ENCODE measurements at regions not wholly inside any gene's neighbourhood (a gene's known extent, or its start where the extent isn't known, plus 50 kb on each side); places are given as distances from the start of the nearest gene placed in this dataset.

DNA sequence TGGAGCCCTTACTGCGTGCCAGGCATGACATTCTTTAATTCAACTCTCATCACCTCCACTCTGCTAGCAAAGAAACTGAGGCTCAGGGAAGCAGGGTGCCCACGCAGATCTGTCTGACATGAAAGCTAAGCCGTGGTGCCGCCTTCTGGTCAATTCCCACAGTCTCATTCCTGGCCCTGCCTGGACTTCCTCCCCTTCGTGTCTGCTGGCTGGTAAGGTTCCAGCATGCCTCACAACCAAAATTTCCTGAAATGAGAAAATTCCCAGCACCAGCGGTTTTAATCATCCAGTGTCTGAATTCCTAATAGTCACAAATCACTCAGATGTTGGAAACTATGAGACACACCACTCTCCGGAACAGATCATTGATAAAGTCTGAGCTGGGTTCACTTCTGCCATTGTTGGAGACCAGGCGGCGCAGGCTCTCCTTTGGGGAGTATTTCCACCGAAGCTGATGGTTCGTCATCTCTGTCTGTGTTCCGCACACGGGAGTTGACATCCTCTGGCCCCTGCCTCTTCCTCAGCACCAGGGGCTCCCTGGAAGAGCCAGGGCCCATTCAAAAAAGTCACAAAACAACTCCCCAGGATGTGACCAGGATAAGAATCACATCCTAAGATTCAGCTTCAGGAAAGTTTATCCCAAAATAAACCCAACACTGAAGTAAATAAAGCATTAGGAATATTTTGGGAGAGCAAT lies 167.7 kb downstream of the PLPP3 start:
- DNase-seq (ENCODE audit: low read depth in 1 of 2, low spot score in 2 of 2), result no peak
- no peak overlapping the region for H3K27ac ChIP-seq
- H3K27me3 ChIP-seq (replicated peaks), result no peaks in the 10 kb centered on the region
- no peak overlapping the region for H3K4me3 ChIP-seq
- H3K9me3 ChIP-seq (replicated peaks), result no peaks in the 10 kb centered on the region
- H3K36me3 ChIP-seq, result no peaks in the 10 kb centered on the region
- H3K4me1 ChIP-seq (replicated peaks), result peaks cover 21% of the 10 kb centered on the region

DNA sequence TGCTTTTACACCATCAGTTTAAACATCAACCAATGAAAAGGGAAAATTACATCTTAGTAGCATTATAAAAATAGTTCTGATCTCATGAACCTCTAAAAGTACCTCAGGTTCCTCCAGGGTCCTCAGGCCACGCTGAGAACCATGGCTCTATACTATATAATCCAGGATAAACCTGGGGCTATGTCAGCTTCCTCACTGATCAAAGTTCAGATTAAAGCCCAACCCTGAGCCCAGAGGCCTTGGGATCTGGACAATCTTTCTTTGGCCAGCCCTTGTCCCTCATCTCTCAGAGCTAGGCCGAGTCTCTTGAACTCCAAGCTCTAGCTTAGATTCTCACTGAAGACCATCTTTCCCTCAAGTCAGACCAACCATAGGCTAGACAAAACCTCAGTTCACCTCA lies 168.3 kb downstream of the PLPP3 start:
- H3K4me3 ChIP-seq, result no peak overlapping the region
- H3K4me1 ChIP-seq (replicated peaks), result peaks cover 26% of the 10 kb centered on the region
- DNase-seq (ENCODE audit: low read depth in 1 of 2, low spot score in 2 of 2), result no peak
- H3K27me3 ChIP-seq (replicated peaks), result no peaks in the 10 kb centered on the region
- H3K9me3 ChIP-seq (replicated peaks), result no peaks in the 10 kb centered on the region
- no peaks in the 10 kb centered on the region for H3K36me3 ChIP-seq
- H3K27ac ChIP-seq, result no peak overlapping the region

DNA sequence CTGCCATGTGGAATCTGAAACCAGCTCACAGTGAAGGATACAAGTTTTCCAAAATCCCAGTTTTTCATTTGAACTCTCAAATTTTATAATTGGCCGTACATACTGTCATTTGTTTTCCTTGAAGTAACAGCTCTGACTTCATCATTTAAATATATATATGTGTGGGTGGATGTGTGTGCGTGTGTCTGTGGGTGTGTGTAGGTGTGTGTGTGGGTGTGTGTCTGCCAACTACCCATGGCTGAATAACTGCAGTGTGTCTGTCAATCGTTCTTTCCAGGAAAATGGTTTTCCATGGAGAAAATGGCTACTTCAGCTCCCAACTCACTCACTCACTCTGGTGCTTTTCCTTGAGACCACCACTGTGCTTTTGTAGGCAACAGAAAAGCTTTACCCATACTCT lies 169.0 kb downstream of the PLPP3 start:
- no peak overlapping the region for H3K27ac ChIP-seq
- no peak overlapping the region for H3K4me3 ChIP-seq
- H3K9me3 ChIP-seq (replicated peaks), result no peaks in the 10 kb centered on the region
- no peaks in the 10 kb centered on the region for H3K36me3 ChIP-seq
- no peak for DNase-seq (ENCODE audit: low read depth in 1 of 2, low spot score in 2 of 2)
- H3K27me3 ChIP-seq (replicated peaks), result no peaks in the 10 kb centered on the region
- H3K4me1 ChIP-seq (replicated peaks), result peaks cover 31% of the 10 kb centered on the region

DNA sequence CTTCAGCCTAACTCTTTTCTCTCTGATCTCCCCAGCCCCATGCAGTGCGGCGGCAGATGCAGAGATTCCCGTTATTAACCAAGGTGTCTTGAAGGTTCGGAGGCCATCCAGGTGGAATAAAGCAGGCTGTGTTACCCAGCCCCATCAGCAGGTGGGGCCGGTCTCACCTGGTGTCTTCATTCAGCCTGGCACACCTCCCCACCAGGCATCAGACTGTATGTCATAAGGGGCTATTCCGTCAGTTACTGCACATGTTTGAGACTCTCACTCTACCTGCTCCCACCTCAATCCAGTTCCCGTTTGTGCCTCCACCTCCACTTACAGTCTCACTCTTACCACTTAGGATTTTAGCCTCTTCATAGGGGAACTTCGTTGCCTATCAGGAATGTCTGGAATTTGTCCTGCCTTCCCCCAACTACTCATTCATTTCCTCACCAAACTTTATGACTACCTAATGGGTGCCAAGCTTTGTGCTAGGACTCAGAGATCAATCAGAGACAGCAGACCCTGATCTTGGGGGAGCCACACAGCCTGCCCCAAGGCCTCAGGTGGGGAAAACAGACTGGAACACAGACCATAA lies 170.2 kb downstream of the PLPP3 start:
- DNase-seq (ENCODE audit: low read depth in 1 of 2, low spot score in 2 of 2), result no peak
- Histone ChIP-seq H3K9me3 (replicated peaks) (no peaks in the 10 kb centered on the region), H3K36me3 (no peaks in the 10 kb centered on the region), H3K27me3 (replicated peaks) (no peaks in the 10 kb centered on the region), H3K27ac (no peak overlapping the region), H3K4me1 (replicated peaks) (peaks cover 37% of the 10 kb centered on the region), H3K4me3 (no peak overlapping the region)

DNA sequence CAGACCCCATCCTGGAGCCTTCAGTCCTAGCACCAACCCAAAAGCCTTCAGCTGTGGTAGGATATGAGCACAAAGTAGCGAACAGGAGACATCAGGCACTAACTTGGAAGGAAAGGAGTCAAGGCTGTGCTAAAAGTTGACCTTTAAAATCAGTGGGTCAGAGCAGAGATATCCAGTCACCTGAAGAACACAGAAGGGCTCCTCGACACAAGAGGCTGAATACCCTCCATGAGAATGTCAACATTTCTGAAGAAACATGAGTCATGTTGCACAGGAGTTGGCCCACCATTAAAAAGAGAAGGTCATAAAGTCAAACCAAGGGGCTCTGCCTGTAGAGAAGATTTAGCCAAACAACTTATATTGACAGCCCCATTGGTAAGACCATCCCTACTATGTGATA lies 172.5 kb downstream of the PLPP3 start:
- no peaks in the 10 kb centered on the region for H3K27me3 ChIP-seq (replicated peaks)
- peak in 1 of 2 experiments; percentile 21 for DNase-seq (ENCODE audit: low read depth in 1 of 2, low spot score in 2 of 2)
- peaks cover 51% of the 10 kb centered on the region for H3K4me1 ChIP-seq (replicated peaks)
- H3K27ac ChIP-seq, result peak overlapping the region; percentile 8; the same call in 1 of the 2 replicates
- no peak overlapping the region for H3K4me3 ChIP-seq
- H3K36me3 ChIP-seq, result no peaks in the 10 kb centered on the region
- H3K9me3 ChIP-seq (replicated peaks), result no peaks in the 10 kb centered on the region

DNA sequence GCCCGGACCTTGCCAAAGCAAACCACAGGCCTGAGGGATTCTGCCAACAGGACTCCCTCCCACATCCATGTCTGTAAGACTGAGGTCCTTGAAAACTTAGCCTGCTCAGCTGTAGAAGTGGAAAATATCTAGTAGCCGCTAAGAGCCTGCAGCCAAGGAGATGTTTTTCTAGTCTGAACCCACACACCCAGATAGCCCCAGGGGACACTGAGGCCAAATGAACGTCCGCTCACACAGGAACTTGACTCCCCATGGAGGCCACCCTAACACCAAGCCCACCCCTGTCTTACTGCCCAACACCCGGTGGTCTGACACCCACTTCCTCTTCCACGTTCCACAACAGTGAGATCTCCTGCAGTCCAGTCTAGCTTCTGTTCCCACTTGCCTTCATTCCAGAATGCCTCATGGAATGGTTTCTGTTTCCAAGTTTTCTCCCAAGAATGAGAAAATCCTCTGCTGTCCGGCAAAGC lies 174.8 kb downstream of the PLPP3 start:
- Histone ChIP-seq H3K4me3 (no peak overlapping the region), H3K36me3 (no peaks in the 10 kb centered on the region), H3K4me1 (replicated peaks) (peaks cover 66% of the 10 kb centered on the region), H3K9me3 (replicated peaks) (peaks cover 4% of the 10 kb centered on the region; the same call in 1 of the 2 replicates), H3K27ac (peak overlapping the region; percentile 89), H3K27me3 (replicated peaks) (no peaks in the 10 kb centered on the region)
- DNase-seq (ENCODE audit: low read depth in 1 of 2, low spot score in 2 of 2), result peak; percentile 80 to 89

DNA sequence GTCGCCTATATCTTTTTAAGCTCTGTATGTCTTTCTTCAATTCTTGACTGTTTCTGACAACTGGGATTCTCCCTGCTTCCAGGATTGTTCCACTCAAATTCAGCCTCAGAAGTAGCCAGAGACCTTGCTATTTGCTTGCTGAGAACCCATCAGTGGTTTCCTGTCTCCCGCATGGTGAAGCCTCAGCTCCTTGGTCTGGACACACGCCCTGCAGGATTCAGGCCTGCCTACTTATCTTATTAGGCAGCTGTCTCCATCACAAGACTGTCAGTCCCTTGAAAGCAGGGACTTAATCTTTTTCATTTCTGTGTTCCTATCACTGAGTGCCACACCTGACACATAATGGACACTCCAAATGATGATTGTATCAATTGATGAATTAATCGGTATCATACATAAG lies 175.3 kb downstream of the PLPP3 start:
- Histone ChIP-seq H3K4me3 (no peak overlapping the region), H3K9me3 (replicated peaks) (peaks cover 4% of the 10 kb centered on the region; the same call in 1 of the 2 replicates), H3K4me1 (replicated peaks) (peaks cover 66% of the 10 kb centered on the region), H3K36me3 (no peaks in the 10 kb centered on the region), H3K27me3 (replicated peaks) (no peaks in the 10 kb centered on the region), H3K27ac (peak overlapping the region; percentile 89)
- DNase-seq (ENCODE audit: low read depth in 1 of 2, low spot score in 2 of 2), result no peak

DNA sequence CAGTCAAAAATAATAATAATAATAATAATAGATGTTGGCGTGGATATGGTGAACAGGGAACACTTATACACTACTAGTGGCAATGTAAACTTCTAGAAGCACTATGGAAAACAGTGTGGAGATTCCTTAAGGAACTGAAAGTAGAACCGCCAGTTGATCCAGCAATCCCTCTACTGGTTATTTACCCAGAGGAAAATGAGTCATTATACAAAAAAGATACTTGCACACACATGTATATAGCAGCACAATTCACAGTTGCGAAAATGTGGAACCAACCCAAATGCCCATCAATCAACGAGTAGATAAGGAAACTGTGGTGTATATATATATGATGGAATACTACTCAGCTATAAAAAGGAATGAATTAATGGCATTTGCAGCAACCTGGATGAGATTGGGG lies 176.0 kb downstream of the PLPP3 start:
- Histone ChIP-seq H3K4me3 (no peak overlapping the region), H3K36me3 (no peaks in the 10 kb centered on the region), H3K9me3 (replicated peaks) (peaks cover 4% of the 10 kb centered on the region; the same call in 1 of the 2 replicates), H3K27me3 (replicated peaks) (no peaks in the 10 kb centered on the region), H3K27ac (0 out of 2 replicates have a peak overlapping the region, but pooled peaks have one; percentile 89), H3K4me1 (replicated peaks) (peaks cover 70% of the 10 kb centered on the region)
- no peak for DNase-seq (ENCODE audit: low read depth in 1 of 2, low spot score in 2 of 2)

DNA sequence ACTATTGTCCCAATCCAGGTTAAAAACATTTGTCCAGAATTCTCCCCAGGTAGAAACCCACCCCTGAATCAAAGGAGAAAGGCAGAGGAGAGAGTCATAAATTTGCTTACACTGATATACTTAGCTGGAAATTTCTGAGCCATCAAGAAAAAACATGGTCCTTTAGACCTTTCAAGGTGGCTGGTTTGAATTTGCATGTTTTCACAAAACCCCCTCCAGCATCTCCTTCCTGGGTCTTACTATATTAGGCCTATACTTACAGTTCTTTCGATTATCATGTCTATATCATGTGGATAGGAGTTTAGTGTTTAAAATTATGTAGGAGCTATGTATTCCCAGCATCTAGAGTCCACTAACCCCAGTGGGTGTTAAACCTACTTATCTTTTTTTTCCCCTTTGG lies 178.2 kb downstream of the PLPP3 start:
- no peaks in the 10 kb centered on the region for H3K36me3 ChIP-seq
- no peaks in the 10 kb centered on the region for H3K27me3 ChIP-seq (replicated peaks)
- no peak overlapping the region for H3K4me3 ChIP-seq
- DNase-seq (ENCODE audit: low read depth in 1 of 2, low spot score in 2 of 2), result no peak
- peaks cover 4% of the 10 kb centered on the region; the same call in 1 of the 2 replicates for H3K9me3 ChIP-seq (replicated peaks)
- no peak overlapping the region for H3K27ac ChIP-seq
- peaks cover 65% of the 10 kb centered on the region for H3K4me1 ChIP-seq (replicated peaks)

DNA sequence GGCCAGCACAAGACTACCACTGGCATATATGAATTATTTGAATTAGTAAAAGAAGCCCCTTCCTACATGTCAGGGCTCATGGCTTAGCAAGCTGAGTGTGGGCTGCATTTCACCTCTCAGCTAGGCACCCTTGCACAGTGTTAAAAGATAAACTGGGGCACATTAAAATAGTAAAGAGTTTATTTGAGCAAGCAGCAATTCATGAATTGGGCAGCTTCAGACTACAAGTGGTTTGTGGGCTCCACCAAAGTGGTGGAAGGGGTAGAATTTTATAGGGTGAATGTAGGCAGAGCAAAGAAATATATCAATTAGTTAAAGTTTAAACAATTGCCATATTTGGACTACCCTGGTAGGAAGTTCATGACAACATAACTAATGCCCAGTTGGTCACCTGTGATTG lies 178.8 kb downstream of the PLPP3 start:
- no peaks in the 10 kb centered on the region for H3K36me3 ChIP-seq
- peaks cover 60% of the 10 kb centered on the region for H3K4me1 ChIP-seq (replicated peaks)

DNA sequence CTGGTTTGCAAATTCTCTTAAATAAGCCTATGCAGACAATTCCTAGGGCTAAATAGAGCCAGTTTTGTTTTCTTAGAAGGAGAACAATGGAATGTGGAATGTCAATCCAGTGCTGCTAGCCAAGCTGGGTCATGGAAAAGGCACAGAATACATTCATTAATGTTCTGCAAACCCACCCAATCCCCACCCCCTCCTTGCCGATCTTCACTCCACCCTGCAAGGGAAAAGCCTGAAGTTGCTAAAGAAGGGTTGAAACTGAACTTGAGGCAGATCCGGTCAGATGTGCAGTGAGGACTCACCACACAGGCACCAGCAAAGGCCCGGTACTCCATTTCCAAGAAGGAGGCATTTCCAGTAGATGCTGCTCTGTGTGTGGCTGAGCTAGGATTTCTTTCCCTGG lies 179.6 kb downstream of the PLPP3 start:
- no peak overlapping the region for H3K4me3 ChIP-seq
- H3K27me3 ChIP-seq (replicated peaks), result no peaks in the 10 kb centered on the region
- H3K4me1 ChIP-seq (replicated peaks), result peaks cover 53% of the 10 kb centered on the region
- peaks cover 4% of the 10 kb centered on the region; the same call in 1 of the 2 replicates for H3K9me3 ChIP-seq (replicated peaks)
- peak overlapping the region; percentile 50 for H3K27ac ChIP-seq
- DNase-seq (ENCODE audit: low read depth in 1 of 2, low spot score in 2 of 2), result peak; percentile 58 to 66
- H3K36me3 ChIP-seq, result no peaks in the 10 kb centered on the region

More for the DNA sequence above, 178.8 kb downstream of the PLPP3 start:
- H3K27me3 ChIP-seq (replicated peaks), result no peaks in the 10 kb centered on the region
- DNase-seq (ENCODE audit: low read depth in 1 of 2, low spot score in 2 of 2), result no peak
- H3K4me3 ChIP-seq, result no peak overlapping the region
- H3K27ac ChIP-seq, result peak overlapping the region; percentile 50
- H3K9me3 ChIP-seq (replicated peaks), result peaks cover 4% of the 10 kb centered on the region; the same call in 1 of the 2 replicates

DNA sequence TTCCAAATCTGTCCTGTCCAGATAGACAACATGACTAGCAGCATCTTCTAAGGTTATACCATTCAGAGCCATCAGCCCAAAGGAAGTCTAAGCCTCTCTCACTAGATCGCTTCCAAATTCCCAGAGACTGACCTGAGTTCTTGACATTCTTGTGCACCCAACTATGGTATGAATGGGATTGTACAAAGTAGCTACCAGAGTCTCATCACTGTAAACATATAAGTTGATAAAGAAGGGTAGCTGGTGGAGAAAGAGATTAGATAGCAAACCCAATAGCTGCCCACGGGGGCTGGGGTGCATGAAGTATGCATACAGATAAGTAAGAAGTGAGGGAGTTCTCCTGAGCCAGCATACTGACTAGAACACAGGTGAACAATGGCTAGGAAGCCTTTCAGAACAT lies 180.0 kb downstream of the PLPP3 start:
- Histone ChIP-seq H3K27me3 (replicated peaks) (no peaks in the 10 kb centered on the region), H3K27ac (peak overlapping the region; percentile 50), H3K4me1 (replicated peaks) (peaks cover 48% of the 10 kb centered on the region), H3K4me3 (no peak overlapping the region), H3K9me3 (replicated peaks) (peaks cover 4% of the 10 kb centered on the region; the same call in 1 of the 2 replicates), H3K36me3 (no peaks in the 10 kb centered on the region)
- no peak for DNase-seq (ENCODE audit: low read depth in 1 of 2, low spot score in 2 of 2)

DNA sequence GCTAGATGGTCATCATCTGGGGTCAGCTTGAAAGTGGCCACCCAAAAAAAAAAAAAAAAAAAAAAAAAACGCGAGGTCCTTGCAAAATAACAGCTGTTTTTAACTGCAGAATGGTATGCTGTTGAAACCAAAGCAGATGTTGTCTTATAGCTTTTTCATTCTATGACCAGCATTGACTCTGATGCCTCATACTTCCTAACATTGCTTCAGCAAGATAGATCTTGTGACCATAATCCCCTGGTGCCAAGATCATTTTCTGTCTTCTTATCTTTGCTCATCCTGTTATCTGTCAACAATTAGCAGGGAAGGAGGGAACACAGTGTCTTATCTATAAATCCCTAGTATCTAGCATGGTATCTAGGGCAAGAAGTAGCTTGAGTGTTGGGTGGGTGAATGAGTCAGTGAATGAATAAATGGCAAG lies 181.5 kb downstream of the PLPP3 start:
- Histone ChIP-seq H3K9me3 (replicated peaks) (peaks cover 4% of the 10 kb centered on the region; the same call in 1 of the 2 replicates), H3K36me3 (no peaks in the 10 kb centered on the region), H3K27me3 (replicated peaks) (no peaks in the 10 kb centered on the region), H3K4me3 (no peak overlapping the region), H3K27ac (no peak overlapping the region), H3K4me1 (replicated peaks) (peaks cover 34% of the 10 kb centered on the region)
- DNase-seq (ENCODE audit: low read depth in 1 of 2, low spot score in 2 of 2), result no peak

DNA sequence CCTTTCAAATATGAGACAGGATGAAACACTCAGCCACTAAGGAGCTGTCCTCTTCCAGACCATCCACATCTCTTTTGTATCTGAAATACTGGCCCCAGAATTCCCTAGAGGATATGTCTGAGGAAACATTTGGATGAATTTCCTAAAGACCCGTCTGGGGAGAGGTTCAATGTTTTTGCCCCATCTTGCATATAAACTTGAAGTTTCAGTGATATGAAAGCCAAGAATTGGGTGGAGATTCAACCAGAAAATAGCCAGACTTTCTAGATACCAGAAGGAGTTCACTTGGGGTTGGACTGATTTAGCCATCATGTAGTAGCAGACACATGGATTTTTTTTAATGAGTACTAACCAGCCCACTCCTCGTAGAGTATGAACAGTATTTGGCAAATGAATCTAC lies 182.0 kb downstream of the PLPP3 start:
- Histone ChIP-seq H3K9me3 (replicated peaks) (peaks cover 4% of the 10 kb centered on the region; the same call in 1 of the 2 replicates), H3K27ac (no peak overlapping the region), H3K4me1 (replicated peaks) (peaks cover 34% of the 10 kb centered on the region), H3K27me3 (replicated peaks) (no peaks in the 10 kb centered on the region), H3K36me3 (no peaks in the 10 kb centered on the region), H3K4me3 (no peak overlapping the region)
- no peak for DNase-seq (ENCODE audit: low read depth in 1 of 2, low spot score in 2 of 2)

Measured in SJSA1 (cell line).